MV-4-11 (cell line): ENCODE measurements at regions not wholly inside any gene's neighbourhood (a gene's known extent, or its start where the extent isn't known, plus 50 kb on each side); places are given as distances from the start of the nearest gene placed in this dataset.
A peak's percentile ranks its signal among the peaks of the same experiment; 100 is the strongest.
"Not testable (repeated sequence)": the region's sequence is repeated elsewhere in the genome, so short reads cannot be mapped to it uniquely, and the experiment has no call there.

ENCODE experiments used
- DNase-seq: peaks from one replicate; lab custom pipeline; 2025; lab: John Stamatoyannopoulos, UW

GRCh38 chr11:24384240-24384639, 112.6 kb upstream of the LUZP2 start:
- DNase-seq, result no peak

- DNase-seq, result no peak
Measured at GRCh38 chr11:24386546-24387397, 110.1 kb upstream of the LUZP2 start.

GRCh38 chr11:24389575-24389974, 107.3 kb upstream of the LUZP2 start:
- DNase-seq, result no peak

- no peak for DNase-seq
Measured at GRCh38 chr11:24390016-24390415, 106.8 kb upstream of the LUZP2 start.

- DNase-seq, result no peak
Measured at GRCh38 chr11:24390762-24391161, 106.1 kb upstream of the LUZP2 start.

- peak; percentile 5 for DNase-seq
Measured at GRCh38 chr11:24391167-24391566, 105.7 kb upstream of the LUZP2 start.

GRCh38 chr11:24400059-24400665, 96.7 kb upstream of the LUZP2 start:
- no peak for DNase-seq

- DNase-seq, result no peak
Measured at GRCh38 chr11:24406389-24406788, 90.5 kb upstream of the LUZP2 start.

GRCh38 chr11:24406980-24407379, 89.9 kb upstream of the LUZP2 start:
- no peak for DNase-seq

GRCh38 chr11:24407733-24408132, 89.1 kb upstream of the LUZP2 start:
- no peak for DNase-seq

GRCh38 chr11:24408202-24408601, 88.7 kb upstream of the LUZP2 start:
- DNase-seq, result no peak

GRCh38 chr11:24411791-24412190, 85.1 kb upstream of the LUZP2 start:
- DNase-seq, result no peak

GRCh38 chr11:24412722-24413121, 84.1 kb upstream of the LUZP2 start:
- no peak for DNase-seq

GRCh38 chr11:24413391-24413790, 83.5 kb upstream of the LUZP2 start:
- DNase-seq, result no peak

GRCh38 chr11:24415955-24416636, 80.8 kb upstream of the LUZP2 start:
- DNase-seq, result not testable (repeated sequence)

GRCh38 chr11:24421766-24422165, 75.1 kb upstream of the LUZP2 start:
- no peak for DNase-seq

GRCh38 chr11:24422376-24422775, 74.5 kb upstream of the LUZP2 start:
- no peak for DNase-seq

- no peak for DNase-seq
Measured at GRCh38 chr11:24437123-24437522, 59.7 kb upstream of the LUZP2 start.
